Esophagus squamous epithelium (tissue), 5 donors: ENCODE measurements at regions not wholly inside any gene's neighbourhood (a gene's known extent, or its start where the extent isn't known, plus 50 kb on each side); places are given as distances from the start of the nearest gene placed in this dataset.
A peak's percentile ranks its signal among the peaks of the same experiment; 100 is the strongest.

Source experiments
- DNase-seq: peaks from one replicate; lab custom pipeline; 2025; lab: John Stamatoyannopoulos, UW
- H3K27ac ChIP-seq, 4 donors: fragments of 200-600 bp; sonication (generic); one replicate each; pipeline ENCODE4 v1.5.1; 2016 to 2019; ENCODE audit warnings: mild to moderate bottlenecking in 1 of 4
- H3K27me3 ChIP-seq, 4 donors: fragments of 200-600 bp; sonication (generic); 1 replicate in 3 of 4; 2 replicates in 1 of 4; pipeline versions ENCODE4 v1.5.1 to v1.6.0; 2017 to 2021; ENCODE audit warnings: antibody characterized with exemption in 1 of 4
- H3K36me3 ChIP-seq, 3 donors: fragments of 200-600 bp; sonication (generic); one replicate each; pipeline ENCODE4 v1.5.1; 2016 to 2019
- H3K4me1 ChIP-seq, 3 donors: fragments of 200-600 bp; sonication (generic); one replicate each; pipeline ENCODE4 v1.5.1; 2017 to 2019
- H3K4me3 ChIP-seq, 4 donors: fragments of 200-600 bp; sonication (generic); 1 replicate in 3 of 4; 2 replicates in 1 of 4; pipeline ENCODE4 v1.5.1; 2016 to 2019; ENCODE audit warnings: mild to moderate bottlenecking in 2 of 4, moderate library complexity in 1 of 4
- H3K9me3 ChIP-seq, 3 donors: fragments of 200-600 bp; sonication (generic); one replicate each; pipeline ENCODE4 v1.5.1; 2016 to 2019
- POLR2A ChIP-seq, 4 donors: fragments of 450-650 bp; IDR thresholded peaks; one replicate each; pipeline ENCODE4 v1.6.1; 2017; ENCODE audit warnings: antibody characterized with exemption in 4 of 4, mild to moderate bottlenecking in 4 of 4, moderate library complexity in 3 of 4
- WGBS, 2 donors: methylation state at CpG; one replicate each; pipeline ENCODE4 v1.1.5; 2018; 5-methylcytosine and 5-hydroxymethylcytosine counted together
- intact Hi-C: fragments of 100-400 bp; cut with DNase I; formaldehyde crosslinking; loops from one replicate; pipeline ENCODE4 v1.15.0; 2022
- TF ChIP-seq, protein P1 (sequence below), 6 experiments: fragments of 450-650 bp in 4 of 6; fragments of 200-600 bp in 2 of 6; sonication (generic) in 2 of 6; IDR thresholded peaks; one replicate each; pipeline ENCODE4 v1.5.1; 2016 to 2019; ENCODE audit warnings: antibody characterized with exemption in 6 of 6, mild to moderate bottlenecking in 4 of 6, moderate library complexity in 4 of 6
- donor health status: DM: yes; HTN: yes; CAD: no.

GRCh38 chr2:216802516-216803215, 57.2 kb downstream of the TNP1 start:
- Histone ChIP-seq H3K4me3 (no peak overlapping the region), H3K9me3 (no peaks in the 10 kb centered on the region), H3K36me3 (no peaks in the 10 kb centered on the region), H3K4me1 (peaks cover 4 to 31% (median 8%) of the 10 kb centered on the region in 3 donors), H3K27ac (no peak overlapping the region), H3K27me3 (no peaks in the 10 kb centered on the region)
- 92 to 96% methylated on average over 10 of the region's 10 CpGs for WGBS, 2 donors
- intact Hi-C loops, result no loop called here
- no peak for DNase-seq
- TF ChIP-seq, protein P1, sequence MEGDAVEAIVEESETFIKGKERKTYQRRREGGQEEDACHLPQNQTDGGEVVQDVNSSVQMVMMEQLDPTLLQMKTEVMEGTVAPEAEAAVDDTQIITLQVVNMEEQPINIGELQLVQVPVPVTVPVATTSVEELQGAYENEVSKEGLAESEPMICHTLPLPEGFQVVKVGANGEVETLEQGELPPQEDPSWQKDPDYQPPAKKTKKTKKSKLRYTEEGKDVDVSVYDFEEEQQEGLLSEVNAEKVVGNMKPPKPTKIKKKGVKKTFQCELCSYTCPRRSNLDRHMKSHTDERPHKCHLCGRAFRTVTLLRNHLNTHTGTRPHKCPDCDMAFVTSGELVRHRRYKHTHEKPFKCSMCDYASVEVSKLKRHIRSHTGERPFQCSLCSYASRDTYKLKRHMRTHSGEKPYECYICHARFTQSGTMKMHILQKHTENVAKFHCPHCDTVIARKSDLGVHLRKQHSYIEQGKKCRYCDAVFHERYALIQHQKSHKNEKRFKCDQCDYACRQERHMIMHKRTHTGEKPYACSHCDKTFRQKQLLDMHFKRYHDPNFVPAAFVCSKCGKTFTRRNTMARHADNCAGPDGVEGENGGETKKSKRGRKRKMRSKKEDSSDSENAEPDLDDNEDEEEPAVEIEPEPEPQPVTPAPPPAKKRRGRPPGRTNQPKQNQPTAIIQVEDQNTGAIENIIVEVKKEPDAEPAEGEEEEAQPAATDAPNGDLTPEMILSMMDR (IDR thresholded peaks at IDR 0.05), result no peak
- no peak for TF ChIP-seq POLR2A (IDR thresholded peaks at IDR 0.05)

GRCh38 chr2:216800836-216801235, 59.0 kb downstream of the TNP1 start:
- WGBS, 2 donors, result 35 to 74% methylated on average over 3 of the region's 3 CpGs
- no peak for DNase-seq
- no peak overlapping the region for H3K4me3 ChIP-seq
- TF ChIP-seq, protein P1 (IDR thresholded peaks at IDR 0.05), result no peak
- no peak for TF ChIP-seq POLR2A (IDR thresholded peaks at IDR 0.05)
- no peaks in the 10 kb centered on the region for H3K36me3 ChIP-seq
- peaks cover 0 to under 1% (median 0%) of the 10 kb centered on the region in 4 donors for H3K27me3 ChIP-seq
- H3K27ac ChIP-seq, result peak overlapping the region in 2 of 4 donors; percentile 40 to 48
- intact Hi-C loops, result no loop called here
- no peaks in the 10 kb centered on the region for H3K9me3 ChIP-seq
- peaks cover 4 to 31% (median 8%) of the 10 kb centered on the region in 3 donors for H3K4me1 ChIP-seq

GRCh38 chr2:216799873-216800431, 59.9 kb downstream of the TNP1 start:
- no peaks in the 10 kb centered on the region for H3K36me3 ChIP-seq
- no peak overlapping the region for H3K4me3 ChIP-seq
- intact Hi-C loops, result no loop called here
- peaks cover 0 to 4% (median 0%) of the 10 kb centered on the region in 4 donors for H3K27me3 ChIP-seq
- no peaks in the 10 kb centered on the region for H3K9me3 ChIP-seq
- peaks cover 4 to 37% (median 8%) of the 10 kb centered on the region in 3 donors for H3K4me1 ChIP-seq
- no peak for DNase-seq
- TF ChIP-seq, protein P1 (IDR thresholded peaks at IDR 0.05), result no peak
- no peak for TF ChIP-seq POLR2A (IDR thresholded peaks at IDR 0.05)
- peak overlapping the region in 3 of 4 donors; percentile 40 to 65 (median 48) for H3K27ac ChIP-seq
- 81 to 90% methylated on average over 3 of the region's 3 CpGs for WGBS, 2 donors

- 89% methylated on average over 9 to 10 of the region's 10 CpGs for WGBS, 2 donors
- H3K4me3 ChIP-seq, result no peak overlapping the region
- H3K36me3 ChIP-seq, result no peaks in the 10 kb centered on the region
- H3K27ac ChIP-seq, result no peak overlapping the region
- no peaks in the 10 kb centered on the region for H3K9me3 ChIP-seq
- intact Hi-C loops, result no loop called here
- TF ChIP-seq, protein P1 (IDR thresholded peaks at IDR 0.05), result no peak
- no peak for TF ChIP-seq POLR2A (IDR thresholded peaks at IDR 0.05)
- no peak for DNase-seq
- peaks cover 0 to 4% (median 0%) of the 10 kb centered on the region in 4 donors for H3K27me3 ChIP-seq
- peaks cover 4 to 47% (median 20%) of the 10 kb centered on the region in 3 donors for H3K4me1 ChIP-seq
Measured at GRCh38 chr2:216796115-216796840, 63.6 kb downstream of the TNP1 start.

GRCh38 chr2:216793386-216793785, 66.5 kb downstream of the TNP1 start:
- peak overlapping the region in 1 of 4 donors; percentile 72 for H3K27ac ChIP-seq
- H3K27me3 ChIP-seq, result peaks cover 0 to 13% (median 0%) of the 10 kb centered on the region in 4 donors
- no peak for DNase-seq
- TF ChIP-seq POLR2A (IDR thresholded peaks at IDR 0.05), result no peak
- TF ChIP-seq, protein P1 (IDR thresholded peaks at IDR 0.05), result no peak
- H3K36me3 ChIP-seq, result no peaks in the 10 kb centered on the region
- H3K4me1 ChIP-seq, result peaks cover 0 to 49% (median 13%) of the 10 kb centered on the region in 3 donors
- 74 to 84% methylated on average over 7 of the region's 7 CpGs for whole genome bisulfite sequencing, 2 donors
- H3K9me3 ChIP-seq, result no peaks in the 10 kb centered on the region
- H3K4me3 ChIP-seq, result no peak overlapping the region
- intact Hi-C loops, result no loop called here
